Stimulated activated CD8-positive, alpha-beta memory T cell treated with anti-CD3 and anti-CD28 coated beads, Interleukin-15, amount 100 ng/mL, for 4 hours (primary cell): ENCODE measurements at regions not wholly inside any gene's neighbourhood (a gene's known extent, or its start where the extent isn't known, plus 50 kb on each side); places are given as distances from the start of the nearest gene placed in this dataset.
"Not testable (repeated sequence)": the region's sequence is repeated elsewhere in the genome, so short reads cannot be mapped to it uniquely, and the experiment has no call there.

Source experiments
- DNase-seq, 2 donors: peaks; one replicate each; pipeline ENCODE4 v3.0.0-alpha.2; 2020; ENCODE audit warnings: low read depth in 2 of 2

DNA sequence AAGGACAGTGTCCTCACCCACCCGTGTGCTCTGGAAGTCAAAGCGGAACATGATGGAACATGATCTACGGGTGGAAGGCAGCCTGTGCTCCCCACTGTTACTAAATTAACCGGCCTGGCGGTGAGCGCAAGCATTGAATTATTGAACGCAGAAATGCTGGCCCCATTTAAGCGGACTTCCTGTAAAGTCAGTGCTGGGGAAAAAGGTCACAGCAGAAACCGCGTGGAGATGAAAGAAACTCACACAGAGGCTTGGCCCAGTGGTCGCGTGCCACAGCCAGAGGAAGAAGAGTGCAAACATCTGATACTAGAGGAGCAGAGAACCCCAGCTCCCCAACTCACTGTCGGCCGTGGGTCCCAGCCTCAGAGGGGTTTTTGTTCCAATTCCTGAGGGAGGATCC, 321.2 kb downstream of the ADGRD1 start:
- no peak for DNase-seq

DNA sequence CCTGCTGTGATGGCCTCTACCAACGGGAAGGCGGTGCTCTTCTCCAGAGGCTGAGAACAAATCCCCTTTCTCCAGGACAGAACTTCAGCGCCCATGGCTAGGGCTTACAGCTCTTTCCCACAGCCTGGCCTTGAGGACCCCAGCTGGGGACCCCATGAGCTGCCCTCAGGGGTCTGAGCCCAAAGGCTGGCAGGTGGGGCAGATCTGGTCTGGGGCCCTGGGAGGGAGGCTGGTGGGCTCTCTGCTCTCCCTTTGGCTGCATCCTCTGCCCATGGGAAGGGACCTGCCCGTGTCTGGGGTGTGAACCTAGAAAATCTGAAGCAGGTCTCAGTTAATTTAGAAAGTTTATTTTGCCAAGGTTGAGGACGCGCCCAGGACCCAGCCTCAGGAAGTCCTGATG, 322.1 kb downstream of the ADGRD1 start:
- no peak for DNase-seq

- no peak for DNase-seq
Measured at GRCh38 chr12:131276501-131277185, 322.9 kb downstream of the ADGRD1 start.

DNA sequence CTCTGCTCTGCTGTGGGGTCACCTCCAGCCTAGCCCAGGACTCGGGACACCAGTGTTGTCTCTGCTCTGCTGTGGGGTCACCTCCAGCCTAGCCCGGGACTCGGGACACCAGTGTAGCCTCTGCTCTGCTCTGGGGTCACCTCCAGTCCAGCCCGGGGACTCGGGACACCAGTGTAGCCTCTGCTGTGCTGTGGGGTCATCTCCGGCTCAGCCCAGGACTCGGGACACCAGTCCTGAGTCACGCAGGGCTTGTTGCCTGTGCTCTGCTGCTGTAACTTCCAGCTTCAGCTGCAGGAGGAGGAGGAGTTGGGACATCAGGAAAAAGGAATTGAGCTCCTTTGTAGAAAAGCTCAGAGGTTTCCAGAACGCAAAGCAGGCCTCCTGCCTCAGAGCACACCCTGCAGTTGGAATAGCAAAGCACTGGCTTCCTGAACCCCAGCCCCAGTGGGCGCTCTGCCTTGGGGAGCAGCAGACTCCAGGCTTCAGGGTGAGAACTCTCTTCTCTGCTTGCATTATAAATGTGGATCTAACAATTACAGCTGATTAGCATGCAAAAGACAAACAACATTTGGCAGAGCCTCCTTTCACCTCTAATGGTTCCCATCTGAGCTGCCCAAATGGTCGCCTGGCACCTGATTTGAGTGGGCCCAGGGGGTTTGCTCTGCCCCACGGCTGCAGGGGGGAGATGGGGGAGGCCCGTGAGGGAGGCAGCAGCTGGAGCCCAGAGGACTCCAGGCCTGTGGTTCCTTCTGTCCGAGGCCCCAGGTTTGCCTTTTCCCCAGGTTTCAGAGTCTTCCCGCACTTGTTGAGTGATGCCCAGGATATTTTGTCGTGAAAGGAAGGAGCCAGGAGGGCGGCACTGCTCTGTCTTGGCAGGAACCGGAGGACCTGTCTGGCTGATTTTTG, 323.7 kb downstream of the ADGRD1 start:
- DNase-seq, result not testable (repeated sequence)

DNA sequence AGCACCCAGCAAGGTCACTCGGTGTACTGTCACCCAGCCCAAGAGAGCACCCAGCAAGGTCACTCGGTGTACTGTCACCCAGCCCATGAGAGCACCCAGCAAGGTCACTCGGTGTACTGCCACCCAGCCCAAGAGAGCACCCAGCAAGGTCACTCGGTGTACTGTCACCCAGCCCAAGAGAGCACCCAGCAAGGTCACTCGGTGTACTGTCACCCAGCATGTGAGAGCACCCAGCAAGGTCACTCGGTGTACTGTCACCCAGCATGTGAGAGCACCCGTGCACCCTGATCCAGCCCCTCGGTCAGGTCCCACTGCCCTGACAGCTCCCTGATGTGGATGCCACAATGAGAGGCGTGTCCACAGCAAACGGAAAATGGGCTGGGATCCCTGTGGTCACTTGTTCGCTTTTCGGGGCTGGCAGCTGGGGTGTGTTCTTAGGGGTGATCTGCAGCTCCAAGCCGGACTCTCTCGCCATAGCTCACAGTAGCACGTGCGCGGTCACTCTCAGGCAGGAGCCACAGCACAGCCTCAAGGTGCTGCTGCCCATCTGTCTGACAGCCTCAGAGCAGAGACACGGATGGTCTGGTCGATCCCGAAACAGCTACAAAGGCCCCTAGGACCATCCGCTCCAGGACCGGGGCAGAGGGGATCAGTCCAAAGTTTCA, 324.9 kb downstream of the ADGRD1 start:
- not testable (repeated sequence) for DNase-seq

DNA sequence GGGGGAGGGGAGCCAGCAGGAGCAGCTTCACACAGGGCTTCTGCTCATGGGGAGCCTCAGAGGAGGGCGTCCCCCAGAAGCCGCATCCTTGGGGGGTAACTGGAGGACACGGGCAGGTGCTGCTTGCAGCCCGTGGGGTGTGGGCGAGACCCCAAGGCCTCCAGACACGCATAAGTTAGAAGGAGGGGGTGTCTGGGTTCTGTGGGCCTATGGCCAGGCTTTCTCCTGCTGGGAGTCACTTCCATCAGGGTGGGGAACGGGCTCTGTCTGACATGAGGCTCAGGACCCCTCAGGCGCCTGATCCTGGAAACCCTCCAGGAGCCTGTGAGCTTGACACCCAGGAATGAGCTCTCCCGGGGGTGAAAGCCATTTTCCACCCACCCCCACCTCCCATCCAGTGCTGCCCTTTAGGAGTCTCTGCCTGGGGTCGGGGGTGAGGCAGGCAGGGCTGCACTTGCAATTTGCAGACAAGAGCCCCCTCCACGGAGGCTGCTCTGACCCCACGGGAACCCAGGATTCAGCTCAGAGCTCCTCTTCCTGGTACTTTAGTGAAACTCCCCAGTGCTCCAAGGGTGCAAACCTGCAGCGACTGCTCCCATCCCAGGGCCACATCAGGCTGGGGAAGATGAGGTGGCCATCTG, 325.7 kb downstream of the ADGRD1 start:
- no peak for DNase-seq

DNA sequence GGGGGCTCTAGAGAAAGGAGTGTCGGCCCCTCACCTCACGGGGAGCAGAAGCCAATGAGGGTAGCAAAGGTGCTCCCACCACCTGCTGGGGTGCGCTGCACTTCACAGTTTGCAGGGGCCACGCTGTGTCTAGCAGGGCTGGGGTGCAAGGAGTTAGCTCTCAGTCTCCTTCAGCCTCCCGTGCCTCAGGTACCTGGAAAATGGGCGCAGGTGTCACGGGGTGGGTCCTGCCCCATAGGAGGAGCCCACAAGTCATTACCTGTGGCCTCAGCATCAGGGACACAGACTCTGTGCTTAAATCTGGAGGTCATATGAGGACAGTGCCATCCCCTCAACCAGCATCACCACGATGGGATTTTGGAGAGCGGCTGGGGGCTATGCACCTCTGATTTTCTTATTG, 326.7 kb downstream of the ADGRD1 start:
- DNase-seq, result no peak

DNA sequence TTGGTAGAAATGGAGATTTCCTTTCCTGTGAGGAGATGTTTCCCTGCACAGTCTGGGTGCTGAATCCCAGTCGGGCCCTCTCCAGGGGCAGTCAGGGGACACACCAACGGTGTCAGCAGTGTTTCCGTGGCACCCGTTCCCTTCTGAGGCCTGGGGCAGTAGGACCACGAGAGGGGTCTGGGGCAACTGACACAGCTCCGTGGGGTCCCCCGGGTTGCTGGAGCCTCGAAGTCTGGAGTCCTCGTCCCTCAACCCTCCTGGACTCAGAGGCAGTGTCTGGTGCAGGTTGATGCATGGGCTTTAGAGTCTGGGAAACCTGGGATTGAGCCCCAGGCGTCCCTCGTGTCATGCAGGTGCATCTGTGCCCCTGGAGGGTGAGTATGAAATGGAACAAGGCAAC, 327.3 kb downstream of the ADGRD1 start:
- DNase-seq, result no peak

DNA sequence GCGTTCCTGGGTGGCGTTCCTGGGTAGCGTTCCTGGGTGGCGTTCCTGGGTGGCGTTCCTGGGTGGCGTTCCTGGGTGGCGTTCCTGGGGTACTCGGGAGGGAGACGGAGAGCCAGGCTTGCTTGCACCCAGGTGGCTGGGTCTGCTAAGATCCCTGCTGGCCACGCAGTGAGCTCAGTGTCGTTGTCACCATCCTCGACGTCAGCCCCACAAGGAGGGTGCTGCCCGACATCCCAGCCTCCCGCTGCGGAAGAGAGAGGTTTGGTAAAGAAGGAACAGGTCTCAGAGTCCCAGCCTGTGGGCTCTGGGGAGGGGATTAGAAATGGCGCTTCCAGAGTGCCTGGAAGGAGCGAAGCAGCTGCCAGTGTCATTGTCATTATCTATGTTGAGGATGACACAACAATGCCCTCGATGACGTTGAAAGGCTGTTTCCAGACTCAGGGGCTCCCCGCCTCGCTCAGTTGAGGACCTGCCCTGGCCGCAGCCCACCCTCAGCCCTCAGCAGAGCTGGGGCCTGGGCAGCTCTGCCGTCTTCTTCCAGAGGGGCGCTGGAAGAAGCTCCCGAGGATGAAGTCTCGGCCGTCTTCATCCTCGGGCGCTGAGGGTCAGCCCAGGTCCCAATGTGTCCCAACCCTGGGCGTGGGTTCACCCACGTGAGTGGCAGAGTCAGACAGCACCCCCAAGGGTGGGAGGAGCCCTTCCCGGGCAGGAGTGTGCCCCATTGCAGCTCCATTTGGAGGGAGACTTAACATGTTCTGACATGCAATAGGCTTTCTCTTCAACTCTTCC, 328.8 kb downstream of the ADGRD1 start:
- no peak for DNase-seq

GRCh38 chr12:131283191-131283861, 329.6 kb downstream of the ADGRD1 start:
- no peak for DNase-seq

GRCh38 chr12:131283862-131284825, 330.4 kb downstream of the ADGRD1 start:
- not testable (repeated sequence) for DNase-seq

DNA sequence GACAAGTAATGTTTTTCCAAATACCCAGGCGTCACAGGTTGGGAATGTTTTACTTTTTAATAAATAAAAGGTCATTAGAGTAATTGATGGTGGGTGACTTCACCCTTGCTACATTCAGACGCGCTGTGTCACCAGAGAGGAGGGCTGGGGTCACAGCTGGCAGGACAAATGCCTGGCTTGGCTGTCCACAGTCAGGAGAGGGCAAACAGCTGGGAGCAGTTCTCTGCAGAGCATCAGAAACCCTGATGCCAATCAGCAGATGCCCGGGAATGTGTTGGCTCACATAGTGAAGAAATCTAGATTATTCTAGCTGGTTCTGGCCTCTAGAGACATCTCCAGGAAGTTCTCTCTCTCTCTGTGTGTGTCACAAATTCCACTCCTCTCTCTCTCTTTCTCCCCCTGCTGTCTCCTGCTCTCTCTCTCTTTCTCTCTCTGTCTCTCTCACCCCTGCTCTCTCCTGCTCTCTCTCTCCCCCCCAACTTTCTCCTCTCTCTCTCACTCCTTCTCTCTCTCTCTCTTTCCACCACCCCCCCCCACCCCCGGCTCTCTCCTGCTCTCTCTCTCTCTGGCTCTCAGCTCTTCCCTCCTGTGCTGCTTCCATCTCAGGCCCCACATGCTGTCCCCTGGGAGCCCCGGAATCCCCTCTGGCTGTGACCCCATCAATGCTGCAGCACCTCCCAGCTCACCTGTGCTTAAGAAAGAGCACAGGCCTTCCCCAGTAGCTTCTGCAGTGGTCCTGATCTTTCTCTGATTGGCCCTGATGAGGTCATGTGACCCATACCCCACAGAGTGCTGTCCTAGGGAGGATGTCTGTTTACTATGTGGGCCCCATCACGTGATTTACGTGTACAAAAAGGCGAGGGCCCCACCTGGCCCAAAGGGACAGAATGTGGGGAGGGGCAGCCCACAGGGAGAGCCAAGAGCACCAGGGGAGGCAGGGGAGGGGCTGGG, 331.5 kb downstream of the ADGRD1 start:
- not testable (repeated sequence) for DNase-seq

DNA sequence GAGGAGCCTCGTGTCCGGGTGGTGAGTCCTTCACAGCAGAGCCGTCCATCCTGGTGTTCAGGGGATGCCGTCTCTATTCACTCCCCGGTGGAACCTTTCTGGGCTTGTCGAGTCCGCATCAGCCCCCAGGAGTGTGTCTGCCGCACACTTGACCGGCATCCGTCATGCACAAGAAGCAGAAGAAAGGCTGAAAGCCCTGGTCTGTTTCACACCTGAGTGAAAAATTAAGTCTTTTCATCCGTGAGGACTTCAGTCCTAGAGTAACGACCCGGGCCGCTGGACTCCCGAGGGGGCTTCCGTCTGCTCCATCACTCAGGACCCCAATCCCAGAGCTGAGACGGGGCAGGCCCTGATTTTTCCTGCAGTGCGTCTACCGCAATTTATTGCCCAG, 332.2 kb downstream of the ADGRD1 start:
- not testable (repeated sequence) for DNase-seq

GRCh38 chr12:131286301-131286700, 332.6 kb downstream of the ADGRD1 start:
- DNase-seq, result not testable (repeated sequence)

DNA sequence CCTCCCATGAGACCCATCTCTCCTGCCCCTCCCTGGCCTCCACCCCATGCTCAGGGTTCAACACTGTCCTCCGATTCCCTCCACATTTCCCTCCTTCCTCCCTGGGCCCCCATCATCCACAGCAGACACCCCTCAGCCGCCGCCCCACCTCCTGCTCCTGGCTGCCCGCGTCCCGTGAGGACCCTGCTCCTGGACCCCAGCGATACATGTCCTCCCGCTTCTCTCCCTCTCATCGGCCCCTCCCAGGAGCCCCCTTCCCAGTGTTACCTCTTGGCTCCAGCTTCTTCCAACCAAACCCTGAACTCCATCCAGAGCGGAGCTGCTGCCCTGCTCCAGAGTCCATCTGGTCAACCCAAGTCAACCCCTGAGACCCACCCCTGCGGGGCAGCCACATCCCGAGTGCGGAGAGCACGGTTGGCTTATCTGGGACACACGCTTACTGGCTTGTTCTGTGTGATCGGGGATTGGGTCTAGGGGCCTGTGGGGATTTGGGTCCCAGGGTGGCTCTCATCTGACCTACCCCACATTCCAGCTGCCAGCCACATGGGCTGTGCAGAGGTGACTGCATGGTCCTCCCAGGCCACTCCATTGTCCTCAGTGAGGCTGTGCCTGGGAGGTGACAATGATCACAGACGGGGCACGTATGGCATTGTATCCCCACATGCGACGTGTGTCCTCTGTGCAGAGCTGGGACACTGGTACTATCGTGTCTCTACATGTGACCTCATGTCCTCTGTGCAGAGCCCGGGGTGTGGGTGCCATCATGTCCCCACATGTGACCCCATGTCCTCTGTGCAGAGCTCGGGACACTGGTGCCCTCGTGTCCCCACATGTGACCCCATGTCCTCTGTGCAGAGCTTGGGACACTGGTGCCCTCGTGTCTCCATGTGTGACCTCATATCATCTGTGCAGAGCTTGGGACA, 333.6 kb downstream of the ADGRD1 start:
- DNase-seq, result no peak

DNA sequence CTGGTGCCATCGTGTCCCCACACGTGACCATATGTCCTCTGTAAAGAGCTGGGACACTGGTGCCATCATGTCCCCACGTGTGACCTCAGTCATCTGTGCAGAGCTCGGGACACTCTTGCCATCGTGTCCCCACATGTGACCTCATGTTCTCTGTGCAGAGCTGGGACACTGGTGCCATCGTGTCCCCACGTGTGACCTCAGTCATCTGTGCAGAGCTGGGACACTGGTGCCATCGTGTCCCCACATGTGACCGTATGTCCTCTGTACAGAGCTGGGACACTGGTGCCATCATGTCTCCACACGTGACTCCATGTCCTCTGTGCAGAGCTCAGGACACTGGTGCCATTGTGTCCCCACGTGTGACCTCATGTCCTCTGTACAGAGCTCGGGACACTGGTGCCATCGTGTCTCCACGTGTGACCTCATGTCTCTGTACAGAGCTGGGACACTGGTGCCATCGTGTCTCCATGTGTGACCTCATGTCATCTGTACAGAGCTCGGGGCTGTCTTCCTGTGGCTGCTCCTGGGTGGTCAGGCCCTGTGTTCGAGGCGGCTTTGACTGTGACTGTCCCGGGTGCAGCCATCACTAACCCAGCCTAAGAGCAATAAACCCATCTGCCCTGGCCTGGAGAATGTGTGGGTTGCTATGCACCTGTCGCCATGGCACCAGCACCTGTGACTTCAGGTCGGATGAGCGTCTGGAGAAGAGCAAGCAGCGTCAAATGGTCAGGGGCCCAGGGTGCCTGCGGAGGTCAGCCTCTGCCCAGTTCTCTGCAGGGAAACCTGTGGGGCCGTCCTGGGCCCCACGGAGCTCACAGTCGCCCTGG, 334.4 kb downstream of the ADGRD1 start:
- no peak for DNase-seq
